IMR-90 (cell line): ENCODE measurements at regions not wholly inside any gene's neighbourhood (a gene's known extent, or its start where the extent isn't known, plus 50 kb on each side); places are given as distances from the start of the nearest gene placed in this dataset.

Experiments
- ATAC-seq: fragments of 200-7000 bp; cut with Tn5 transposase; 2 replicates; pipeline ENCODE4 v1.9.1; 2020; ENCODE audit warnings: low read depth, mild to moderate bottlenecking, moderate library complexity
- BruUV-seq: library from RNA; stranded (reverse); fragments of 400-500 nt; replicated peaks from 2 replicates; lab custom pipeline; 2021; lab: Mats Ljungman, UMichigan
- CTCF ChIA-PET: fragments of 300-600 bp; formaldehyde crosslinking; extraction: SDS; loops from one replicate; lab custom pipeline; 2021; ENCODE audit warnings: antibody characterized with exemption; lab: Yijun Ruan, JAX
- POLR2A ChIA-PET: fragments of 300-600 bp; sonication (Branson Sonifier 250); formaldehyde crosslinking; loops from one replicate; lab custom pipeline; 2022; ENCODE audit warnings: antibody characterized with exemption; ENCODE audit not compliant: unreplicated experiment; lab: Charles Lee
- DNase-seq: peaks from one replicate; pipeline ENCODE4 v3.0.0; 2013
- H2AFZ ChIP-seq: replicated peaks from 2 replicates; pipeline ENCODE3; 2013; ENCODE audit warnings: low read length, mild to moderate bottlenecking; ENCODE audit not compliant: poor library complexity
- H2AK5ac ChIP-seq: 2 replicates; pipeline ENCODE4 v1.6.1; 2013; ENCODE audit warnings: low read depth, low read length, inconsistent platforms
- H2AK9ac ChIP-seq: replicated peaks from 2 replicates; pipeline ENCODE3; 2013; ENCODE audit warnings: mild to moderate bottlenecking, low read depth, low read length, moderate library complexity; ENCODE audit not compliant: poor library complexity
- H2BK120ac ChIP-seq: 2 replicates; pipeline ENCODE4 v1.6.1; 2013; ENCODE audit warnings: low read depth, low read length, inconsistent platforms
- H2BK15ac ChIP-seq: 3 replicates; pipeline ENCODE4 v1.6.1; 2013; ENCODE audit warnings: low read depth, low read length, inconsistent platforms
- H2BK20ac ChIP-seq: 2 replicates; pipeline ENCODE4 v1.6.1; 2013; ENCODE audit warnings: low read depth, mild to moderate bottlenecking, inconsistent platforms, low read length, moderate library complexity
- H2BK5ac ChIP-seq: 2 replicates; pipeline ENCODE4 v1.6.1; 2013; ENCODE audit warnings: mild to moderate bottlenecking, low read depth, low read length, inconsistent platforms; ENCODE audit not compliant: poor library complexity, severe bottlenecking
- H3K14ac ChIP-seq: replicated peaks from 2 replicates; pipeline ENCODE4 v1.6.1; 2013; ENCODE audit warnings: low read depth, low read length, inconsistent platforms
- H3K18ac ChIP-seq: 2 replicates; pipeline ENCODE4 v1.6.1; 2013; ENCODE audit warnings: low read depth, low read length, control low read depth
- H3K23ac ChIP-seq: 2 replicates; pipeline ENCODE4 v1.6.1; 2013; ENCODE audit warnings: low read depth, low read length, inconsistent platforms
- H3K27ac ChIP-seq: 2 replicates; pipeline ENCODE4 v1.5.1; 2013; ENCODE audit warnings: mild to moderate bottlenecking, control low read depth, low read length; ENCODE audit not compliant: insufficient read depth
- H3K27me3 ChIP-seq: 2 replicates; pipeline ENCODE4 v1.6.1; 2013; ENCODE audit warnings: low read length; ENCODE audit not compliant: control insufficient read depth, insufficient read depth
- H3K36me3 ChIP-seq: 2 replicates; pipeline ENCODE4 v1.6.1; 2013; ENCODE audit warnings: low read length, mixed read lengths; ENCODE audit not compliant: control insufficient read depth, insufficient read depth
- H3K4ac ChIP-seq: 2 replicates; pipeline ENCODE4 v1.6.1; 2013; ENCODE audit warnings: low read depth, low read length, inconsistent platforms
- H3K4me1 ChIP-seq: 2 replicates; pipeline ENCODE4 v1.6.1; 2013; ENCODE audit warnings: low read length, mixed read lengths; ENCODE audit not compliant: control insufficient read depth, insufficient read depth
- H3K4me2 ChIP-seq: 2 replicates; pipeline ENCODE4 v1.6.1; 2013; ENCODE audit warnings: low read depth, mild to moderate bottlenecking, control low read depth, low read length, moderate library complexity
- H3K4me3 ChIP-seq: 2 replicates; pipeline ENCODE4 v1.5.1; 2013; ENCODE audit warnings: low read depth, mild to moderate bottlenecking, control low read depth, low read length, moderate library complexity; ENCODE audit not compliant: insufficient read depth
- H3K56ac ChIP-seq: 2 replicates; pipeline ENCODE4 v1.6.1; 2013; ENCODE audit warnings: low read length, inconsistent platforms; ENCODE audit not compliant: insufficient read depth; ENCODE audit errors: extremely low read depth
- H3K79me1 ChIP-seq, 2 experiments: 2 replicates each; pipeline ENCODE4 v1.6.1; 2013; ENCODE audit warnings: low read length in 2 of 2, inconsistent platforms in 1 of 2, low read depth in 1 of 2
- H3K9ac ChIP-seq: 2 replicates; pipeline ENCODE4 v1.6.1; 2013; ENCODE audit warnings: low read depth, low read length, control low read depth
- H3K9me1 ChIP-seq: 2 replicates; pipeline ENCODE4 v1.6.1; 2013; ENCODE audit warnings: low read length, inconsistent platforms; ENCODE audit not compliant: insufficient read depth
- H3K9me3 ChIP-seq: 2 replicates; pipeline ENCODE4 v1.6.1; 2013; ENCODE audit warnings: low read length; ENCODE audit not compliant: control insufficient read depth, insufficient read depth
- H4K20me1 ChIP-seq: 2 replicates; pipeline ENCODE4 v1.6.1; 2013; ENCODE audit warnings: low read length, inconsistent platforms; ENCODE audit not compliant: insufficient read depth
- H4K5ac ChIP-seq: 2 replicates; pipeline ENCODE4 v1.6.1; 2013; ENCODE audit warnings: mild to moderate bottlenecking, low read depth, low read length, control low read depth
- H4K8ac ChIP-seq, 2 experiments: 2 replicates each; pipeline ENCODE4 v1.6.1; 2013; ENCODE audit warnings: low read depth in 2 of 2, low read length in 2 of 2, control low read depth in 1 of 2, inconsistent platforms in 1 of 2
- H4K91ac ChIP-seq: 2 replicates; pipeline ENCODE4 v1.6.1; 2013; ENCODE audit warnings: low read depth, low read length, inconsistent platforms; ENCODE audit not compliant: insufficient read depth
- BHLHE40 ChIP-seq: fragments of 150-350 bp; IDR thresholded peaks from 2 replicates; pipeline ENCODE4 v1.6.1; 2016; ENCODE audit warnings: mild to moderate bottlenecking, low read depth, low read length
- CHD1 ChIP-seq: IDR thresholded peaks from 2 replicates; pipeline ENCODE4 v1.6.1; 2012; ENCODE audit warnings: low read depth, low read length, improper control_type of control experiment
- FOS ChIP-seq: fragments of 150-350 bp; IDR thresholded peaks from 2 replicates; pipeline ENCODE4 v1.6.1; 2016; ENCODE audit warnings: low read depth, low read length
- MAZ ChIP-seq: IDR thresholded peaks from 2 replicates; pipeline ENCODE4 v1.6.1; 2012; ENCODE audit warnings: low read depth, mild to moderate bottlenecking, low read length, improper control_type of control experiment, moderate library complexity, borderline replicate concordance
- MXI1 ChIP-seq: IDR thresholded peaks from 2 replicates; pipeline ENCODE4 v1.6.1; 2012; ENCODE audit warnings: low read depth, mild to moderate bottlenecking, low read length, moderate library complexity, borderline replicate concordance
- NFE2L2 ChIP-seq: fragments of 150-350 bp; IDR thresholded peaks from 2 replicates; pipeline ENCODE4 v1.6.1; 2016; ENCODE audit warnings: low read depth, mild to moderate bottlenecking, low read length
- POLR2A ChIP-seq: IDR thresholded peaks from 2 replicates; pipeline ENCODE4 v1.6.1; 2012; ENCODE audit warnings: mild to moderate bottlenecking, low read depth, low read length
- RAD21 ChIP-seq: IDR thresholded peaks from 2 replicates; pipeline ENCODE4 v1.6.1; 2012; ENCODE audit warnings: low read length, improper control_type of control experiment
- RFX5 ChIP-seq: IDR thresholded peaks from 2 replicates; pipeline ENCODE4 v1.8.0; 2012; ENCODE audit warnings: low read depth, mild to moderate bottlenecking, low read length, moderate library complexity
- WGBS, 2 experiments: methylation state at CpG; one replicate each; pipeline versions ENCODE4 v1.1.5 to v1.1.7; 2013; ENCODE audit warnings: missing lambda C conversion rate in 2 of 2; ENCODE audit not compliant: insufficient read length in 1 of 2; ENCODE audit errors: extremely low coverage in 2 of 2; 5-methylcytosine and 5-hydroxymethylcytosine counted together
- dilution Hi-C: fragments of 300-500 bp; cut with HindIII; formaldehyde crosslinking; loops from one replicate; pipeline ENCODE4 v1.14.3; 2018; ENCODE audit warnings: low sequenced_read_pairs; ENCODE audit not compliant: unreplicated experiment
- in situ Hi-C: fragments of 300-500 bp; cut with MboI; formaldehyde crosslinking; loops from 3 replicates; pipeline ENCODE4 v1.14.3; 2019; ENCODE audit warnings: low sequenced_read_pairs, inconsistent platforms, mixed read lengths
- intact Hi-C: fragments of 100-400 bp; cut with micrococcal nuclease; formaldehyde crosslinking; loops from 2 replicates; pipeline ENCODE4 v1.10.0; 2022
- TF ChIP-seq, protein P1 (sequence below): conservative IDR thresholded peaks from 2 replicates; pipeline ENCODE4 v1.5.1; 2012; ENCODE audit warnings: mild to moderate bottlenecking, low read depth, low read length, improper control_type of control experiment
- TF ChIP-seq, protein P2 (sequence below): fragments of 150-350 bp; IDR thresholded peaks from 2 replicates; pipeline ENCODE4 v1.6.1; 2017; ENCODE audit warnings: mild to moderate bottlenecking, antibody characterized with exemption, low read length, low read depth

DNA sequence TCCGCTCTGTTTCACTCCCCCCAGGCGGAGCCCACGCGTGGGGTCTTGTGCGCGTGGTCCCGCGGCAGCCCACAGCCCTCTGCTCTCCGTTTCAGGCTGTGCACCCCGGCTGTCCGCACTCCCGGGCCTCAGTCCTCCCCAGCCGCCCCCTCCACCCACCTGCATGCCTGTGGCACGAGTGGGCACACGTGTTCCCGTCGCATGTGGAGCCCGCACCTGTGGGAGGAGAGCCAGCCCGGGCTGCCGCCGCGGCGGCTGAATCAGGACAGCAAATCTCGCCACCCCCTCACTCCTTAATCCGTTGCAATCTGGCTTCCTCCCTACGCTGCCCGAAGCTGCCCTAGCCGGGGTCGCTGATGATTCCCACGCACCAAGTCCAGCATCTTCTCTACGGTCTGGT lies 69.9 kb upstream of the GRIN2A start:
- Histone ChIP-seq H3K36me3 (no peaks in the 10 kb centered on the region), H4K20me1 (no peaks in the 10 kb centered on the region), H3K27ac (no peak overlapping the region), H3K9ac (no peak overlapping the region), H3K9me1 (no peaks in the 10 kb centered on the region), H3K18ac (no peak overlapping the region), H4K8ac (no peak overlapping the region), H3K4me1 (no peaks in the 10 kb centered on the region), H3K4ac (no peak overlapping the region), H3K56ac (no peak overlapping the region), H3K4me2 (no peak overlapping the region), H2AK9ac (no peak overlapping the region), H4K91ac (no peak overlapping the region), H3K4me3 (no peak overlapping the region), H4K5ac (no peak overlapping the region), H2BK120ac (no peak overlapping the region), H2BK20ac (no peak overlapping the region), H3K23ac (no peak overlapping the region), H2BK5ac (no peak overlapping the region), H3K14ac (no peak overlapping the region), H2BK15ac (no peak overlapping the region), H2AFZ (no peak overlapping the region), H3K27me3 (no peaks in the 10 kb centered on the region), H2AK5ac (no peak overlapping the region), H3K79me1 (no peaks in the 10 kb centered on the region), H3K9me3 (peaks cover 3% of the 10 kb centered on the region; the same call in 1 of the 2 replicates)
- ChIA-PET CTCF (interaction anchor here (0.7 kb wide), 1 partner anchor 16 kb away, joined by 4 read pairs; no protein-coding TSS in a partner anchor), POLR2A (no interaction called here)
- ATAC-seq (no peak), DNase-seq (no peak)
- BruUV-seq = no TSS peak
- in situ Hi-C loops (loop anchor here (25.0 kb wide), 1 partner anchor 660 kb away; no protein-coding TSS in a partner anchor), intact Hi-C loops (no loop called here), dilution Hi-C loops (no loop called here)
- WGBS, 2 experiments = 80% methylated on average over 10 of the region's 31 CpGs; no CpG with 5 or more reads in 1 of the 2 experiments
- no peak for TF ChIP-seq NFE2L2
- no peak for TF ChIP-seq FOS
- TF ChIP-seq, protein P1, sequence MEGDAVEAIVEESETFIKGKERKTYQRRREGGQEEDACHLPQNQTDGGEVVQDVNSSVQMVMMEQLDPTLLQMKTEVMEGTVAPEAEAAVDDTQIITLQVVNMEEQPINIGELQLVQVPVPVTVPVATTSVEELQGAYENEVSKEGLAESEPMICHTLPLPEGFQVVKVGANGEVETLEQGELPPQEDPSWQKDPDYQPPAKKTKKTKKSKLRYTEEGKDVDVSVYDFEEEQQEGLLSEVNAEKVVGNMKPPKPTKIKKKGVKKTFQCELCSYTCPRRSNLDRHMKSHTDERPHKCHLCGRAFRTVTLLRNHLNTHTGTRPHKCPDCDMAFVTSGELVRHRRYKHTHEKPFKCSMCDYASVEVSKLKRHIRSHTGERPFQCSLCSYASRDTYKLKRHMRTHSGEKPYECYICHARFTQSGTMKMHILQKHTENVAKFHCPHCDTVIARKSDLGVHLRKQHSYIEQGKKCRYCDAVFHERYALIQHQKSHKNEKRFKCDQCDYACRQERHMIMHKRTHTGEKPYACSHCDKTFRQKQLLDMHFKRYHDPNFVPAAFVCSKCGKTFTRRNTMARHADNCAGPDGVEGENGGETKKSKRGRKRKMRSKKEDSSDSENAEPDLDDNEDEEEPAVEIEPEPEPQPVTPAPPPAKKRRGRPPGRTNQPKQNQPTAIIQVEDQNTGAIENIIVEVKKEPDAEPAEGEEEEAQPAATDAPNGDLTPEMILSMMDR = no peak
- no peak for TF ChIP-seq MAZ
- TF ChIP-seq POLR2A = no peak
- TF ChIP-seq MXI1 = no peak
- TF ChIP-seq RFX5 = no peak
- no peak for TF ChIP-seq BHLHE40
- no peak for TF ChIP-seq RAD21
- TF ChIP-seq CHD1 = no peak
- TF ChIP-seq, protein P2, sequence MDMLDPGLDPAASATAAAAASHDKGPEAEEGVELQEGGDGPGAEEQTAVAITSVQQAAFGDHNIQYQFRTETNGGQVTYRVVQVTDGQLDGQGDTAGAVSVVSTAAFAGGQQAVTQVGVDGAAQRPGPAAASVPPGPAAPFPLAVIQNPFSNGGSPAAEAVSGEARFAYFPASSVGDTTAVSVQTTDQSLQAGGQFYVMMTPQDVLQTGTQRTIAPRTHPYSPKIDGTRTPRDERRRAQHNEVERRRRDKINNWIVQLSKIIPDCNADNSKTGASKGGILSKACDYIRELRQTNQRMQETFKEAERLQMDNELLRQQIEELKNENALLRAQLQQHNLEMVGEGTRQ = no peak
